Keratinocyte (primary cell): ENCODE measurements at regions not wholly inside any gene's neighbourhood (a gene's known extent, or its start where the extent isn't known, plus 50 kb on each side); places are given as distances from the start of the nearest gene placed in this dataset.

Experiments used
- DNase-seq: peaks from one replicate; pipeline ENCODE4 v3.0.0-alpha.2; 2011; ENCODE audit warnings: low read depth, missing footprints, low spot score
- FAIRE-seq: peaks from 2 replicates; lab custom pipeline; 2011; peaks lifted over from hg19 to GRCh38; lab: Jason Lieb, UNC
- H2AFZ ChIP-seq: 2 replicates; pipeline ENCODE4 v1.6.0; 2012; ENCODE audit warnings: low read length, control low read depth, inconsistent platforms; ENCODE audit not compliant: control insufficient read depth
- H3K27ac ChIP-seq: 2 replicates; pipeline ENCODE4 v1.5.1; 2011; ENCODE audit warnings: low read length; ENCODE audit not compliant: control insufficient read depth, insufficient read depth
- H3K27me3 ChIP-seq: 3 replicates; pipeline ENCODE4 v1.6.0; 2011; ENCODE audit warnings: low read length; ENCODE audit not compliant: control insufficient read depth, insufficient read depth; ENCODE audit errors: extremely low read depth
- H3K36me3 ChIP-seq, 2 experiments: 2 replicates in 1 of 2; 3 replicates in 1 of 2; pipeline ENCODE4 v1.5.1; 2011; ENCODE audit warnings: low read length in 2 of 2, mild to moderate bottlenecking in 1 of 2; ENCODE audit not compliant: control insufficient read depth in 2 of 2, insufficient read depth in 2 of 2; ENCODE audit errors: extremely low read depth in 1 of 2
- H3K4me1 ChIP-seq: 3 replicates; pipeline ENCODE4 v1.5.1; 2011; ENCODE audit warnings: low read length; ENCODE audit not compliant: control insufficient read depth, insufficient read depth; ENCODE audit errors: extremely low read depth
- H3K4me2 ChIP-seq: 3 replicates; pipeline ENCODE4 v1.6.0; 2011; ENCODE audit warnings: low read depth, low read length; ENCODE audit not compliant: control insufficient read depth, insufficient read depth; ENCODE audit errors: extremely low read depth
- H3K4me3 ChIP-seq, 3 experiments: fragments of 200-600 bp in 1 of 3; sonication (generic) in 1 of 3; 2 replicates in 2 of 3; 3 replicates in 1 of 3; pipeline ENCODE4 v1.5.1; 2011 to 2016; ENCODE audit warnings: low read length in 3 of 3, mild to moderate bottlenecking in 3 of 3, control low read depth in 2 of 3, inconsistent platforms in 1 of 3, low read depth in 1 of 3, mixed read lengths in 1 of 3, mixed run types in 1 of 3, moderate library complexity in 1 of 3; ENCODE audit not compliant: control insufficient read depth in 2 of 3, insufficient read depth in 2 of 3; ENCODE audit errors: extremely low read depth in 1 of 3
- H3K79me2 ChIP-seq: 2 replicates; pipeline ENCODE4 v1.6.0; 2012; ENCODE audit warnings: low read length; ENCODE audit not compliant: control insufficient read depth, insufficient read depth
- H3K9ac ChIP-seq: 3 replicates; pipeline ENCODE4 v1.6.0; 2011; ENCODE audit warnings: low read length; ENCODE audit not compliant: control insufficient read depth, insufficient read depth; ENCODE audit errors: extremely low read depth
- H3K9me1 ChIP-seq: 3 replicates; pipeline ENCODE4 v1.6.0; 2011; ENCODE audit warnings: low read length; ENCODE audit not compliant: control insufficient read depth, insufficient read depth; ENCODE audit errors: extremely low read depth
- H3K9me3 ChIP-seq: 2 replicates; pipeline ENCODE4 v1.5.1; 2012; ENCODE audit warnings: low read depth, low read length; ENCODE audit not compliant: control insufficient read depth
- H4K20me1 ChIP-seq: 3 replicates; pipeline ENCODE4 v1.6.0; 2011; ENCODE audit warnings: low read length; ENCODE audit not compliant: control insufficient read depth, insufficient read depth; ENCODE audit errors: extremely low read depth
- EZH2 ChIP-seq: IDR thresholded peaks from one replicate; pipeline ENCODE4 v1.6.1; 2012; ENCODE audit warnings: inconsistent platforms, mild to moderate bottlenecking, low read length, moderate library complexity
- dilution Hi-C: fragments of 300-500 bp; cut with MboI; formaldehyde crosslinking; loops from one replicate; pipeline ENCODE4 v1.7.0; 2020; ENCODE audit warnings: low sequenced_read_pairs; ENCODE audit not compliant: extremely low pct_ligation_motif_present
- TF ChIP-seq, protein P1 (sequence below), 3 experiments: IDR thresholded peaks in 1 of 3; conservative IDR thresholded peaks in 1 of 3; optimal IDR thresholded peaks in 1 of 3; 2 replicates in 2 of 3; 3 replicates in 1 of 3; pipeline versions ENCODE3 to v1.5.1; 2011; ENCODE audit warnings: low read length in 3 of 3, mild to moderate bottlenecking in 3 of 3, moderate library complexity in 2 of 3, control low read depth in 1 of 3, inconsistent platforms in 1 of 3; ENCODE audit not compliant: insufficient read depth in 2 of 3; ENCODE audit errors: extremely low read depth in 1 of 3

DNA sequence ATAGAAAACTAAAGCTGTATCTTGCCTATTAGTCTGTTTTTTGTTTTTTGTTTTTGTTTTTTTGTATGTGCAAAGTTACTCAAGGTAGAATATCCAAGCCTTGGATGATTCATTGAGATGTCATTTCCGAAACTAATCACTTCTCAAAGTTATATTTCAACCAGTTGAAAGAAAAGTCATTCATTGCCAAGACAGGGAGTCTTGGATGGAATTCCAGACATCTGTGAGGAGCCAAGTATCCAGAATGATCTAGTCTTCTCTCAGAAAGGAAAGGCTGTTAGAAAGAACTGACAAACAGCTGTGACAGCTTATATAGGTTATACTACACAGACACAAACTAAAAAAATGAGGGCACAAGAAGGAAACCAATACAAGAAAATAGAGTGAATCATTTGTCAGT lies 141.1 kb upstream of the NDST3 start:
- Histone ChIP-seq H3K4me3 (no peak overlapping the region), H4K20me1 (no peaks in the 10 kb centered on the region), H3K9me1 (no peaks in the 10 kb centered on the region), H3K36me3 (no peaks in the 10 kb centered on the region), H3K4me1 (no peaks in the 10 kb centered on the region), H3K27ac (no peak overlapping the region), H2AFZ (no peak overlapping the region), H3K9ac (no peak overlapping the region), H3K4me2 (no peak overlapping the region), H3K79me2 (no peaks in the 10 kb centered on the region), H3K27me3 (no peaks in the 10 kb centered on the region), H3K9me3 (no peaks in the 10 kb centered on the region)
- DNase-seq: no peak
- FAIRE-seq: no peak
- dilution Hi-C loops: no loop called here
- TF ChIP-seq EZH2: no peak
- TF ChIP-seq, protein P1, sequence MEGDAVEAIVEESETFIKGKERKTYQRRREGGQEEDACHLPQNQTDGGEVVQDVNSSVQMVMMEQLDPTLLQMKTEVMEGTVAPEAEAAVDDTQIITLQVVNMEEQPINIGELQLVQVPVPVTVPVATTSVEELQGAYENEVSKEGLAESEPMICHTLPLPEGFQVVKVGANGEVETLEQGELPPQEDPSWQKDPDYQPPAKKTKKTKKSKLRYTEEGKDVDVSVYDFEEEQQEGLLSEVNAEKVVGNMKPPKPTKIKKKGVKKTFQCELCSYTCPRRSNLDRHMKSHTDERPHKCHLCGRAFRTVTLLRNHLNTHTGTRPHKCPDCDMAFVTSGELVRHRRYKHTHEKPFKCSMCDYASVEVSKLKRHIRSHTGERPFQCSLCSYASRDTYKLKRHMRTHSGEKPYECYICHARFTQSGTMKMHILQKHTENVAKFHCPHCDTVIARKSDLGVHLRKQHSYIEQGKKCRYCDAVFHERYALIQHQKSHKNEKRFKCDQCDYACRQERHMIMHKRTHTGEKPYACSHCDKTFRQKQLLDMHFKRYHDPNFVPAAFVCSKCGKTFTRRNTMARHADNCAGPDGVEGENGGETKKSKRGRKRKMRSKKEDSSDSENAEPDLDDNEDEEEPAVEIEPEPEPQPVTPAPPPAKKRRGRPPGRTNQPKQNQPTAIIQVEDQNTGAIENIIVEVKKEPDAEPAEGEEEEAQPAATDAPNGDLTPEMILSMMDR (optimal IDR thresholded peaks at IDR 0.05 in 1 of 3, IDR thresholded peaks at IDR 0.05 in 1 of 3, conservative IDR thresholded peaks at IDR 0.05 in 1 of 3; ENCODE audit: extremely low read depth in 1 of 3, insufficient read depth in 2 of 3, low read length in 3 of 3): no peak

DNA sequence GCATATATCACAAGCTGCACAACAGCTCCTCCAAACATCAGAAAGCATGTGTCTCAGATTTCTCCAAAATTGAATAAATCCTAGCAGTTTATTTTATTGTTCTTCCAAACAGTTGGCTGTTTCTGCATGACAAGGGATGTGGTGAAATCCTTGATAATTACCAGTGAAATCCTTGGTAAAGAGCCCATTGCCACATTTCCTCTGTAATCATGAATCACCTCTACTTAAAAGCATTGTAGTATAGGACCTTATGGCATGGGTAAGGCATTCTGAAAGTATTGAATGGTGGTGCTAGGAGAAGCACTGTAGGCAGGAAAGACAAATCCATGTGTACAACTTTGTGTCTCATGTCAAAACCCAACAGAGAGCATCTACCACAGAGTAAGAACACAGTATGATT lies 135.8 kb upstream of the NDST3 start:
- Histone ChIP-seq H2AFZ (no peak overlapping the region), H3K27ac (no peak overlapping the region), H3K9me1 (no peaks in the 10 kb centered on the region), H3K4me1 (no peaks in the 10 kb centered on the region), H3K9ac (no peak overlapping the region), H3K79me2 (no peaks in the 10 kb centered on the region), H3K4me2 (no peak overlapping the region), H3K36me3 (no peaks in the 10 kb centered on the region), H3K9me3 (no peaks in the 10 kb centered on the region), H4K20me1 (no peaks in the 10 kb centered on the region), H3K27me3 (no peaks in the 10 kb centered on the region), H3K4me3 (no peak overlapping the region)
- dilution Hi-C loops: no loop called here
- TF ChIP-seq EZH2: no peak
- TF ChIP-seq, protein P1 (optimal IDR thresholded peaks at IDR 0.05 in 1 of 3, IDR thresholded peaks at IDR 0.05 in 1 of 3, conservative IDR thresholded peaks at IDR 0.05 in 1 of 3; ENCODE audit: extremely low read depth in 1 of 3, insufficient read depth in 2 of 3, low read length in 3 of 3): no peak
- no peak for DNase-seq
- no peak for FAIRE-seq
